Chondrocyte (in vitro differentiated cells): ENCODE measurements at regions not wholly inside any gene's neighbourhood (a gene's known extent, or its start where the extent isn't known, plus 50 kb on each side); places are given as distances from the start of the nearest gene placed in this dataset.

Experiments used
- DNase-seq: peaks from one replicate; pipeline ENCODE4 v3.0.0; 2021; ENCODE audit warnings: mixed read lengths, low spot score
- H3K27ac Mint-ChIP-seq: one replicate; pipeline ENCODE4 v1.8.0; 2021; ENCODE audit warnings: mild to moderate bottlenecking, moderate library complexity, mixed read lengths; ENCODE audit not compliant: unreplicated experiment
- H3K27me3 Mint-ChIP-seq: 2 replicates; pipeline ENCODE4 v1.8.0; 2021; ENCODE audit warnings: low read depth, mixed read lengths
- H3K36me3 Mint-ChIP-seq: 2 replicates; pipeline ENCODE4 v1.8.0; 2021; ENCODE audit warnings: low read depth, mixed read lengths
- H3K4me1 Mint-ChIP-seq: 2 replicates; pipeline ENCODE4 v1.8.0; 2021; ENCODE audit warnings: low read depth, mild to moderate bottlenecking, mixed read lengths
- H3K4me3 Mint-ChIP-seq: one replicate; pipeline ENCODE4 v1.8.0; 2021; ENCODE audit warnings: mild to moderate bottlenecking, moderate library complexity, mixed read lengths; ENCODE audit not compliant: unreplicated experiment
- H3K9me3 Mint-ChIP-seq: 2 replicates; pipeline ENCODE4 v1.8.0; 2021; ENCODE audit warnings: low read depth, mixed read lengths
- CTCF ChIP-seq: fragments of 200-600 bp; sonication (generic); IDR thresholded peaks from 2 replicates; pipeline ENCODE4 v1.5.0; 2021; ENCODE audit warnings: antibody characterized with exemption, mild to moderate bottlenecking, moderate library complexity

GRCh38 chr12:126567016-126567415 is 1501.8 kb downstream of the AACS start:
- no peak for DNase-seq
- no peaks in the 10 kb centered on the region for H3K27me3 Mint-ChIP-seq
- H3K4me3 Mint-ChIP-seq = no peak overlapping the region
- H3K36me3 Mint-ChIP-seq = no peaks in the 10 kb centered on the region
- no peak overlapping the region for H3K27ac Mint-ChIP-seq
- H3K4me1 Mint-ChIP-seq = no peaks in the 10 kb centered on the region
- no peak for TF ChIP-seq CTCF
- H3K9me3 Mint-ChIP-seq = peaks cover 42% of the 10 kb centered on the region

GRCh38 chr12:126569706-126570105 is 1504.5 kb downstream of the AACS start:
- Mint-ChIP-seq H3K36me3 (no peaks in the 10 kb centered on the region), H3K9me3 (peaks cover 32% of the 10 kb centered on the region), H3K27ac (no peak overlapping the region), H3K4me3 (no peak overlapping the region), H3K27me3 (no peaks in the 10 kb centered on the region), H3K4me1 (no peaks in the 10 kb centered on the region)
- TF ChIP-seq CTCF = no peak
- no peak for DNase-seq

- no peak overlapping the region for H3K27ac Mint-ChIP-seq
- H3K36me3 Mint-ChIP-seq = no peaks in the 10 kb centered on the region
- H3K4me3 Mint-ChIP-seq = no peak overlapping the region
- H3K4me1 Mint-ChIP-seq = no peaks in the 10 kb centered on the region
- no peaks in the 10 kb centered on the region for H3K27me3 Mint-ChIP-seq
- TF ChIP-seq CTCF = no peak
- DNase-seq = no peak
- peaks cover 26% of the 10 kb centered on the region for H3K9me3 Mint-ChIP-seq
Observed at GRCh38 chr12:126570566-126570965, 1505.3 kb downstream of the AACS start.

- Mint-ChIP-seq H3K4me3 (no peak overlapping the region), H3K9me3 (peaks cover 30% of the 10 kb centered on the region)
- no peak for DNase-seq
Observed at GRCh38 chr12:126572170-126572569, 1506.9 kb downstream of the AACS start.

GRCh38 chr12:126581655-126582054 is 1516.4 kb downstream of the AACS start:
- Mint-ChIP-seq H3K27me3 (no peaks in the 10 kb centered on the region), H3K9me3 (peaks cover 39% of the 10 kb centered on the region), H3K27ac (no peak overlapping the region), H3K36me3 (no peaks in the 10 kb centered on the region), H3K4me1 (no peaks in the 10 kb centered on the region), H3K4me3 (no peak overlapping the region)
- DNase-seq = no peak
- TF ChIP-seq CTCF = no peak

More at GRCh38 chr12:126572170-126572569, 1506.9 kb downstream of the AACS start:
- Mint-ChIP-seq H3K27ac (no peak overlapping the region), H3K36me3 (no peaks in the 10 kb centered on the region), H3K27me3 (no peaks in the 10 kb centered on the region), H3K4me1 (no peaks in the 10 kb centered on the region)
- no peak for TF ChIP-seq CTCF
